SK-N-DZ (cell line): ENCODE measurements at regions not wholly inside any gene's neighbourhood (a gene's known extent, or its start where the extent isn't known, plus 50 kb on each side); places are given as distances from the start of the nearest gene placed in this dataset.
"Not testable (repeated sequence)": the region's sequence is repeated elsewhere in the genome, so short reads cannot be mapped to it uniquely, and the experiment has no call there.

Experiments used
- DNase-seq: peaks from one replicate; pipeline ENCODE4 v3.0.0-alpha.2; 2015; ENCODE audit warnings: low spot score

GRCh38 chr18:7178568-7178967, 52.3 kb upstream of the LRRC30 start:
- not testable (repeated sequence) for DNase-seq

DNA sequence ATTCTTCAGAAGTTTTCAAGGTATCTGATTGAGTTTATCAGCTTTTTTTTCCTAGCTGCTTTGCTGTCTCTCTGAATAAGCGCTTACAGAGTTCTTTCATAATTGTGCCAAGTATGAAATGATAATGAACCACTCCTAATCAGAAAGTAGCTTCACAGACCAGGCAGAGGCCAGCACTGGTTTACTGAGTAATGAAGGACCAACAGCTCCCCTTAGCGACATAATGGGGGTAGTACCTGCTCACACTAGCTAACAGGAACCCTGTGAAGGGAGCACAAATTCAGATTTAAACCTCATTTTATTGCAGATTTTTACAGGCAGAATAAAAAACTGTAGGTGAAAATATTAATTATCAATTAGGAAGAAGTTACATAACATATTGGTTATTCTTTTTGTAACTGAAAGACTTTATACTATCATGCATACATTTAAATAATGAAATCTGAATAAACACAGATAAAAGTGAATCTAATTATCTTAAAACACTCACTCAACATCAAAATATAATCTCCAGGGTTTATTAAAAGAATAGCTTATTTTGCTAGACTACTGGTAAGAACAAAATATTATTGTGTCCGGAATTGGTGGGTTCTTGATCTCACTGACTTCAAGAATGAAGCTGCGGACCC, 53.7 kb upstream of the LRRC30 start:
- DNase-seq = peak; percentile 67

DNA sequence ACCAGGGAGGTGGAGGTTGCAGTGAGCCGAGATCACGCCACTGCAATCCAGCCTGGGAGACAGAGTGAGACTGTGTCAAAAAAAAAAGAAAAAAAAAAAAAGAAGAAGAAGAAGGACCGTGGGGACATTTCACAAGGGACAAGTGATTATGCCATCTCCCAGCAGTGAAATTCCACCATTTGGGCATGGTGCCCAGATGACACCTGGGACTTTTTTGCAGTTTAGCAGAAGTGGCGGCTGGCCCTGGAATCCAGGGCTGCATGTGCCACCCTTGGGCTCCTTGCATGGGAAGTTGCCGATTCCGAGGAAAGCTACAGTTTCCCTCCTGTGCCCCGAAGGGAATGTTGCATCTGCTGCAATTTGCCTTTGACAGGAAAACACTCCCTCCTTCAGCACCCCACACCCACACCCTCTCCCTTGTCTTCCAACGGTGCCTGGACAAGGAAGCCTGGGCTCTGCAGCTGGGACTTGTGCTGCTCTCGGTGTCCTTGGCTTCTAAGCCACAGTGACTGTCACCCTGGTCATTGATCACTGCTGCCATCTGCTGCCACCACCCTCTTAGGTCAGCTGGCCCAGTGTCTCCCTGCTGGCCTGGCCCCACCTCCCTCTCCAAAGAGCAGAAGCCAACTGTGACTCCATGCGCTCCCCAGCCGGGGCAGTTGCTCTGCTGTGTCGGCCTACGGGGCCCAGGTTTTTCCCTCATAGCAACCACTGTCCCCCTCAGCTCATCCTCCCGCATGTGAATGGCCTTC, 56.4 kb upstream of the LRRC30 start:
- peak; percentile 59 for DNase-seq

DNA sequence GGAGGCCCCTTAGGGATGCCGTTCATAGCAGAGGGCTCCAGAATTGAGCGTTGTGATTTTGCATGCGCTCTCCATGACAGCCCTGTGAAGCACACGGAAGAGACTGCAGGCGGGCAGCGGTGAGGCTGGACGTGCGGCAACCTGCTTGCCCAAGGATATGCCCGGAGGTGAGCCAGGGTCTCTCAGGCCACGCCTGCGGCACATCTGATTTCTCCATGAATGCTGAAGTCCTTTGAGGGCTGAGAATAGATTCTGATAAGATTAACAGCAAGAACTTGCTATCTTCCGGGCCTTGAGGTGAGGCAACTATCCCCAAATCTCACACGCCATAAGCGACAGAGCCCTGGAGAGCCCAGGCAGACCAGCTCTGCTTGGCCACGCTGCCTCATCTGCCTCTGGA, 55.6 kb upstream of the LAMA1 start:
- DNase-seq = no peak

GRCh38 chr18:7172611-7173010, 55.0 kb upstream of the LAMA1 start:
- no peak for DNase-seq

DNA sequence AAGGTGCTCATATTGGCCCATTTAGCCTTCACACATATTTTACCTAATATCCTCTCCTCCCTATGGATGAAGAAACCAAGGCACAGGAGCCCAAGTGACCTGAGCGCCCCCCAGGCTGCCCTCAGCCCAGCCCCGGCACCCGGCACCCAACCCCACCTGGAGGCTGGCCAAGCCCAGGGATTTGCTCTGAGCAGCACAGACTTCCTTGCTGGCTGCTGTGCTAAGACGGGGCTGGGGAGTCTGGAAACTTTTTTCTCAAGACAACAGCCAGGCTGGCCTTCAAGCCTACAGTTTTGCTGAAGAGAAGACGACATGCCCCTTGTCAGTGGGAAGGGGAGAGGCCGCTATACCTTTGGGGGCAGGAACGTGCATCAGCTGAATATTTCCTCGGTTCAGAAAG, 52.7 kb upstream of the LAMA1 start:
- DNase-seq = no peak

GRCh38 chr18:7169601-7170000, 52.0 kb upstream of the LAMA1 start:
- no peak for DNase-seq

GRCh38 chr18:7168408-7168807, 50.8 kb upstream of the LAMA1 start:
- no peak for DNase-seq
